CD4-positive, alpha-beta T cell treated with Interleukin-4 for 4 hours (primary cell): ENCODE measurements at regions not wholly inside any gene's neighbourhood (a gene's known extent, or its start where the extent isn't known, plus 50 kb on each side); places are given as distances from the start of the nearest gene placed in this dataset.

Experiments
- DNase-seq: peaks from one replicate; pipeline ENCODE4 v3.0.0-alpha.2; 2020

GRCh38 chr11:105321696-105322095 is 182.1 kb upstream of the CARD18 start:
- DNase-seq: no peak

- no peak for DNase-seq
Observed at GRCh38 chr11:105315287-105315686, 175.7 kb upstream of the CARD18 start.

GRCh38 chr11:105312266-105312665 is 172.7 kb upstream of the CARD18 start:
- no peak for DNase-seq

GRCh38 chr11:105298630-105299029 is 159.1 kb upstream of the CARD18 start:
- DNase-seq: no peak

- DNase-seq: no peak
Observed at GRCh38 chr11:105298174-105298573, 158.6 kb upstream of the CARD18 start.

- peak; percentile 10 for DNase-seq
Observed at GRCh38 chr11:105297463-105297862, 157.9 kb upstream of the CARD18 start.

- no peak for DNase-seq
Observed at GRCh38 chr11:105296806-105297205, 157.2 kb upstream of the CARD18 start.

- DNase-seq: no peak
Observed at GRCh38 chr11:105296386-105296785, 156.8 kb upstream of the CARD18 start.

GRCh38 chr11:105282658-105283057 is 143.1 kb upstream of the CARD18 start:
- no peak for DNase-seq

GRCh38 chr11:105274631-105275030 is 135.1 kb upstream of the CARD18 start:
- DNase-seq: no peak

GRCh38 chr11:105273660-105274280 is 134.2 kb upstream of the CARD18 start:
- no peak for DNase-seq

GRCh38 chr11:105269862-105270261 is 130.3 kb upstream of the CARD18 start:
- DNase-seq: no peak

- no peak for DNase-seq
Observed at GRCh38 chr11:105268404-105269062, 129.0 kb upstream of the CARD18 start.

- no peak for DNase-seq
Observed at GRCh38 chr11:105265845-105266244, 126.3 kb upstream of the CARD18 start.

- no peak for DNase-seq
Observed at GRCh38 chr11:105260976-105261375, 121.4 kb upstream of the CARD18 start.

- no peak for DNase-seq
Observed at GRCh38 chr11:105245781-105246315, 106.3 kb upstream of the CARD18 start.

GRCh38 chr11:105244160-105244825 is 104.7 kb upstream of the CARD18 start:
- no peak for DNase-seq

- DNase-seq: no peak
Observed at GRCh38 chr11:105241136-105241535, 101.6 kb upstream of the CARD18 start.

- no peak for DNase-seq
Observed at GRCh38 chr11:105236664-105237063, 97.1 kb upstream of the CARD18 start.

GRCh38 chr11:105233285-105233684 is 93.7 kb upstream of the CARD18 start:
- no peak for DNase-seq

GRCh38 chr11:105232021-105232420 is 92.5 kb upstream of the CARD18 start:
- DNase-seq: no peak

GRCh38 chr11:105230586-105230985 is 91.0 kb upstream of the CARD18 start:
- no peak for DNase-seq

- DNase-seq: no peak
Observed at GRCh38 chr11:105229761-105230160, 90.2 kb upstream of the CARD18 start.

- no peak for DNase-seq
Observed at GRCh38 chr11:105229257-105229656, 89.7 kb upstream of the CARD18 start.
